ENCODE measurements at regions not wholly inside any gene's neighbourhood (a gene's known extent, or its start where the extent isn't known, plus 50 kb on each side); places are given as distances from the start of the nearest gene placed in this dataset.
"Not testable (repeated sequence)": the region's sequence is repeated elsewhere in the genome, so short reads cannot be mapped to it uniquely, and the experiment has no call there.

DNA sequence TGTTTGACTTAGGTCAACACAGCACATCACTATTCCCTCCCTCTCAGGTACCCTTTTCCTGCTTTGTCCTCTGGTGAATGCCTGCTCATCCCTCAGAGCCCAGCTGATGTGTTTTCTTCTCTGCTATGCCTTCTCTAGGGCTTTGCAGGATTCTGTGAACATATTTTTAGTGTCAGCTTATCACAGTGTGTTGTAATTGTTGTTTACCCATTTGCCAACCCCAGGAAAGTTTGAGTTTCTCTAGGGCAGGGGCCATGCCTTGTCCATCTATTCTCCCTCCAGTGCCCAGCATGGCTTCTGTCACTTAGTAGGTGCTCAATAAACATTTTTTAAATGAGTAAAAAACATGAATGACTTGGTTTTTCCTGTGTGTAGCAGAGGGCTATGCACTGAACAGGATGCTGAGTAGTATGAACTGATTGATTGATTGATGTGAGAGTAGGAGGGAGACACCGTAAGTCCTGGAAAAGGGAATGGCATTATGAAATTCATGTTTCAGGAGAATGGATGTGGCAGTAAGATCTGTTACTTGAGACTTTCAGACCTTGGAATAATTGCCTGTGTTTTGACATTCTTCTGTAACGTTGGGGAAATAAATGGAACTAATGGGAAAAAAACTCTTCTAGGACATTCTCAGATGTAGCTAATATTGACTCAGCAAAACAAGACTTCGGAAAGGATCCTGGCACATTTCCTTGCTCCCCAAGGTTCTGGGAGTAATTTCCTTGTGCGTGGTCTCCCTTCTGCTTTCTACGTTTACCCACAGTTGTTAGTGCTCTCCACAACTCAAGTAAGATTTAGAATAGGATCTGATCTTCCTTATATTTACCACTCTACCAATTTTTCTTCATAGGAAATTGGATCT is 267.3 kb upstream of the TBL1XR1 start:
- TF ChIP-seq, protein P1, sequence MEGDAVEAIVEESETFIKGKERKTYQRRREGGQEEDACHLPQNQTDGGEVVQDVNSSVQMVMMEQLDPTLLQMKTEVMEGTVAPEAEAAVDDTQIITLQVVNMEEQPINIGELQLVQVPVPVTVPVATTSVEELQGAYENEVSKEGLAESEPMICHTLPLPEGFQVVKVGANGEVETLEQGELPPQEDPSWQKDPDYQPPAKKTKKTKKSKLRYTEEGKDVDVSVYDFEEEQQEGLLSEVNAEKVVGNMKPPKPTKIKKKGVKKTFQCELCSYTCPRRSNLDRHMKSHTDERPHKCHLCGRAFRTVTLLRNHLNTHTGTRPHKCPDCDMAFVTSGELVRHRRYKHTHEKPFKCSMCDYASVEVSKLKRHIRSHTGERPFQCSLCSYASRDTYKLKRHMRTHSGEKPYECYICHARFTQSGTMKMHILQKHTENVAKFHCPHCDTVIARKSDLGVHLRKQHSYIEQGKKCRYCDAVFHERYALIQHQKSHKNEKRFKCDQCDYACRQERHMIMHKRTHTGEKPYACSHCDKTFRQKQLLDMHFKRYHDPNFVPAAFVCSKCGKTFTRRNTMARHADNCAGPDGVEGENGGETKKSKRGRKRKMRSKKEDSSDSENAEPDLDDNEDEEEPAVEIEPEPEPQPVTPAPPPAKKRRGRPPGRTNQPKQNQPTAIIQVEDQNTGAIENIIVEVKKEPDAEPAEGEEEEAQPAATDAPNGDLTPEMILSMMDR (conservative IDR thresholded peaks at IDR 0.05; ENCODE audit: low read length) = no peak
- peak; percentile 69 for DNase-seq (ENCODE audit: low read depth)
- no peak overlapping the region for H3K4me3 ChIP-seq (ENCODE audit: low read length)

DNA sequence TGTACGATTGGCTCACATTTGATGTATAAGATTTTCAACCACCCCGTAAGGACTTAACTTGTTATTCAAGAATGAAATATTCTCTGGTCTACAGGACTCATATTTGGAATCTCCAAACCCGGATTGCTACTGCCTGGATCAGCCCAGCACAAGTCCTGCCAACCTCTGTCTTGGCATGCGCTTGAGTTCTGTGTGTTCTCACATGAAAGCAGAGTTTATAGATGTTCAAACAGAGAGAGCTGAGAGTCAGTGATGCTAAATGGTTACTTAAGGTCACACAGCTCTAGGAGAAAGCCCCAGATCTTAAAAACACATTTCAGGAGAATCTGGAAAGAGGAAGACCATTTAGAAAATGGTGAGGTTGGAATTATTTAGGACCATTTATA is 268.0 kb upstream of the TBL1XR1 start:
- H3K4me3 ChIP-seq (ENCODE audit: low read length) = no peak overlapping the region
- DNase-seq (ENCODE audit: low read depth) = peak; percentile 44
- TF ChIP-seq, protein P1 (conservative IDR thresholded peaks at IDR 0.05; ENCODE audit: low read length) = no peak

DNA sequence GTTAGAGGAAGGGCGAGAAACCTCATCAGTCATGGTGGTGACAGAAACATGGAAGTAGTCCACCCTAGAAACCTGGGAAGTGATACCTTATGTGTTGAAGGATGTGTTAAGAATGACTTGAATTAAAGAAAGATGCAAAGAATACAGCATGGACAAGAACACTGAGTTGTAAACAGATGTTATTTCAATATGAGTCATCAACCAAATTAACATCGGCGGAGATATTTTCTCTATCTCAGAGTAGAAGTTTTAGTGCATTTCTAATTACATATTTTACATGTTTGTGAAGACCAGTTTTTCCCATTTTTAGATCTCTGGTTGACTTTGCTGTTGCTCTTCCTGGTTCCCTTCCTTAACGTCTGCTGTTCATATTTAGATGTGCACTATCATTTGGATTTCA is 268.8 kb upstream of the TBL1XR1 start:
- TF ChIP-seq, protein P1 (conservative IDR thresholded peaks at IDR 0.05; ENCODE audit: low read length) = no peak
- DNase-seq (ENCODE audit: low read depth) = peak; percentile 65
- H3K4me3 ChIP-seq (ENCODE audit: low read length) = no peak overlapping the region

DNA sequence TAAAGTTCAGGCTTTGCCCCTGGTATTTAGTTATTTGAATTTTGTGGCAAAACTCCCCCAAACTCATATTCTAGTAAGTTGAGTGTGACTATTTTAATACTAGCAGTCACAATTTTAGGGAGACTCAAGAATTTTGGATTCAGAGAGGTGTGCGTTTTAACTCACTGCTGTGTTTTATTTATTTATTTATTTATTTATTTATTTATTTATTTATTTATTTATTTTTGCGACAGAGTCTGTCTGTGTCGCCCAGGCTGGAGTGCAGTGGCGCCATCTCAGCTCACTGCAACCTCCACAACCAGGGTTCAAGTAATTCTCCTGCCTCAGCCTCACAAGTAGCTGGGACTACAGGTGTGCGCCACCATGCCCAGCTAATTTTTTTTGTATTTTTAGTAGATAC is 269.3 kb upstream of the TBL1XR1 start:
- H3K4me3 ChIP-seq (ENCODE audit: low read length); DNase-seq (ENCODE audit: low read depth): not testable (repeated sequence)

DNA sequence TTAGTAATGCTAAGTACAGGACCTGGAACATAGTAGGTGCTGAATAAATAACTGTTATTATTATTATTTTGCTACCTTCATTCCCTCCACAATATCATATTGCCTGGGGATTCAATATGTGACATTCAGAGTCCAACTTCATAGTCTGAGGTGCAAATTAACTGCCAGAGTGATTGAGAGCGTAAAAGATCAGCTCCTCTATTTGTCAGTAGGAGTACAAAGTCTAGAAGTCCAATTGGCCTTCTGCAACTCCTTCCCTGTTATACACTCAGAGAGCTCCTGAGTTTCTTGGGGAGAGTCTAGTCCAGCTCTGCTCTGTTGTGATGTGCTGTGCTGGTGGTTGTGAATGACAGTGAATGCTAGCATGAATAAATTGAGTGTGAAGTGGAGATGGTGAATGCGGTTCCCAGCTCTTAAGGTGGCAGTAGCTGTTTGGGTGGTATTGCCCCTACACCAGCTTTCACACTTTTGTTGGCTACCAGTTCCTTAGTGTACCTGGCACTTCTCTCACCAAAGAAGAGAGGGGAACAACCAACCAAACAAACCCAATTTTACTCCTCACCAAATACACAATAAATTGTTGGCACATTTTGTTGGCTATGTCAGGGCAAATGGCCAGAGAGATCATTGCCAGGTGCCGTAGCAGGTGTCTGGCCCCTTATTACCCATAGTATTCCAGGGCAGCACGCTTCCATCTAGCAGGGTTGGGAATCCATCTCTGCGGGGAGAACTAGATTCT is 270.1 kb upstream of the TBL1XR1 start:
- no peak for DNase-seq (ENCODE audit: low read depth)
- TF ChIP-seq, protein P1 (conservative IDR thresholded peaks at IDR 0.05; ENCODE audit: low read length) = no peak
- no peak overlapping the region for H3K4me3 ChIP-seq (ENCODE audit: low read length)

DNA sequence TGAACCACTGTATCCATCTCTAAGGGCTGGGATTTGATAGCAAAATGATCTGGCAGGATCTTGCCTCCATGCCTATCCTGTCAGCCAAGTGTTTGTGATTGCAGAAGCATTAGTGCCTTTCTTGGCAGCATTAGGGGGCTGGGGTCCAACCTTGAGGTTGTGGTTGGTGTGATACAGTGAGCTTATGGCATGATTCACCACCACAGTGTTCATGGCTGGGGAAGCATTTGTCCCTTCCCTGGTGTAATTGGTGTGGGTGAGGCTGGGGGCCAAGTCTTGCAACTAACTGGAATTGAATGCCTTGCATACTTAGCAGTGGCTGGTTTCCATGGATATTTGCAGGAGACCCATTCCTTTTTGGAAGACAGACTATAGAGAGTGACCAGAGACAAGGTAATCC is 271.0 kb upstream of the TBL1XR1 start:
- peak; percentile 100 for DNase-seq (ENCODE audit: low read depth)
- no peak overlapping the region for H3K4me3 ChIP-seq (ENCODE audit: low read length)
- TF ChIP-seq, protein P1 (conservative IDR thresholded peaks at IDR 0.05; ENCODE audit: low read length) = no peak

DNA sequence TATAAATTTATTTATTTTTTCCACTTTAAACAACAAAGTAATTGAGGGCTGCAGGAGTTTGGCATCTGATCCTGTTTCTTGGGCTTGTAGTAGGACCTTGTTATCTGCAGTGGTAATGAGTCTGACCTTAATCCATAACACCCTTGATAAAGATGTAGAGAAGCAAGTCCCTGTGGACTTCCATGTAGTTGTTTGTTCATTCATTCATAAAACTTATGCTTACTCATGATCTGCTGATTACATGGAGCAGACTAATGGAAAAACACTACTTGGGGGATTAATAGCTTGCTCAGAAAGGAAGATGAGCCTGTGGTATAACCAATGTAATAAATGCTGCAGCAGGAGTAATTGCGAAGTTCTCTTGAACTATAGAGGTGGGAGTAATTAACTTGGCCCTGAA is 271.5 kb upstream of the TBL1XR1 start:
- peak; percentile 55 for DNase-seq (ENCODE audit: low read depth)
- TF ChIP-seq, protein P1 (conservative IDR thresholded peaks at IDR 0.05; ENCODE audit: low read length) = no peak

More for the DNA sequence above, 271.5 kb upstream of the TBL1XR1 start:
- no peak overlapping the region for H3K4me3 ChIP-seq (ENCODE audit: low read length)

Data from AG10803 (cell line).